Muscle layer of duodenum (tissue), 2 donors: ENCODE measurements at regions not wholly inside any gene's neighbourhood (a gene's known extent, or its start where the extent isn't known, plus 50 kb on each side); places are given as distances from the start of the nearest gene placed in this dataset.
"Not testable (repeated sequence)": the region's sequence is repeated elsewhere in the genome, so short reads cannot be mapped to it uniquely, and the experiment has no call there.

Experiments
- H3K27ac ChIP-seq: one replicate; pipeline ENCODE4 v1.7.0; 2013; ENCODE audit warnings: mild to moderate bottlenecking, low read length
- H3K27me3 ChIP-seq: one replicate; pipeline ENCODE4 v1.7.0; 2013; ENCODE audit warnings: low read depth, mild to moderate bottlenecking, control low read depth, low read length
- H3K36me3 ChIP-seq, 2 donors: one replicate each; pipeline ENCODE4 v1.7.0; 2013; ENCODE audit warnings: low read length in 2 of 2, control low read depth in 1 of 2, mild to moderate bottlenecking in 1 of 2; ENCODE audit not compliant: insufficient read depth in 2 of 2, control insufficient read depth in 1 of 2
- H3K4me1 ChIP-seq, 2 donors: one replicate each; pipeline ENCODE4 v1.7.0; 2013; ENCODE audit warnings: low read length in 2 of 2, mild to moderate bottlenecking in 2 of 2, control low read depth in 1 of 2, moderate library complexity in 1 of 2; ENCODE audit not compliant: insufficient read depth in 2 of 2, control insufficient read depth in 1 of 2
- H3K4me3 ChIP-seq, 2 donors: one replicate each; pipeline ENCODE4 v1.7.0; 2013; ENCODE audit warnings: low read length in 2 of 2, low read depth in 1 of 2, mild to moderate bottlenecking in 1 of 2
- H3K9me3 ChIP-seq, 2 donors: one replicate each; pipeline ENCODE4 v1.7.0; 2013; ENCODE audit warnings: low read length in 2 of 2, control low read depth in 1 of 2, mild to moderate bottlenecking in 1 of 2; ENCODE audit not compliant: control insufficient read depth in 1 of 2
- donor health status: healthy.

DNA sequence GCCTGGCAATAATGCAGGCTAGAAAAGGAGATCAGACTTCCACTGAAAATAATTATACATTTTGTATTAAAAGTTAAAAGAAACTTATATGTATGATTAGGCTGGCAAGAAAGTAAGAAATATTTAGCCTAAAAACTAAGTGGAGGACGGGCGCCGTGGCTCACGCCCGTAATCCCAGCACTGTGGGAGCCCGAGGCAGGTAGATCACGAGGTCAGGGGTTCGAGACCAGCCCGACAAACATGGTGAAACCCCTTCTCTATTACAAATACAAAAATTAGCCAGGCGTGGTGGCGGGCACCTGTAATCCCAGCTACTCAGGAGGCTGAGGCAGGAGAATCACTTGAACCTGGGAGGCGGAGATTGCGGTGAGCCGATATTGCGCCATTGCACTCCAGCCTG, 707.0 kb downstream of the C6orf118 start:
- not testable (repeated sequence) for H3K4me3 ChIP-seq, H3K4me1 ChIP-seq, H3K9me3 ChIP-seq, H3K36me3 ChIP-seq, H3K27me3 ChIP-seq, H3K27ac ChIP-seq

GRCh38 chr6:164581563-164581962, 727.8 kb downstream of the C6orf118 start:
- Histone ChIP-seq H3K9me3 (peaks cover 0 to 7% of the 10 kb centered on the region in 2 donors), H3K36me3 (no peaks in the 10 kb centered on the region)

DNA sequence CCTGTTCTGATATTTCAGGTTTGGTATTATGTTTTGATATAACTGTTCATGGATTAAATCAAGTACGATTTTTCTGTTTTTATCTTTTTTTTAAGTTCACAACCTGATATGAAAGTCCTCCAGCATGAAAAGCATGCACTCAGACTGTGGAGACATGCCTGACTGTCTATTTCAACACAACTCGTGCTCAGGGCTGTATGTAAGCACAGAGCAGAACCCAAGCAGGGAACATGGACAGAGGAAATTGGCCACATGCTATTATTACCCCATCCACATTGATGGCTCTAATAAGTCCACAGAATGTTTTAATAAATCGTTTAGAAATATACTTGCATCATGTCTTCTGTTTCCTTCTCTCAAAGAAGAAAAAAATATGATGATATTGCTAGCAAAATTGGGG, 730.4 kb downstream of the C6orf118 start:
- H3K36me3 ChIP-seq: no peaks in the 10 kb centered on the region
- H3K27me3 ChIP-seq: no peaks in the 10 kb centered on the region
- no peak overlapping the region for H3K4me3 ChIP-seq
- H3K9me3 ChIP-seq: peaks cover 0 to 7% of the 10 kb centered on the region in 2 donors
- H3K27ac ChIP-seq: no peak overlapping the region
- no peaks in the 10 kb centered on the region for H3K4me1 ChIP-seq

More at GRCh38 chr6:164581563-164581962, 727.8 kb downstream of the C6orf118 start:
- Histone ChIP-seq H3K4me3 (no peak overlapping the region), H3K27ac (no peak overlapping the region), H3K27me3 (no peaks in the 10 kb centered on the region), H3K4me1 (no peaks in the 10 kb centered on the region)

- H3K4me1 ChIP-seq: no peaks in the 10 kb centered on the region
- no peaks in the 10 kb centered on the region for H3K27me3 ChIP-seq
- no peaks in the 10 kb centered on the region for H3K36me3 ChIP-seq
- H3K27ac ChIP-seq: no peak overlapping the region
- H3K9me3 ChIP-seq: peaks cover 0 to 7% of the 10 kb centered on the region in 2 donors
- H3K4me3 ChIP-seq: no peak overlapping the region
Observed at GRCh38 chr6:164578616-164579015, 730.8 kb downstream of the C6orf118 start.

DNA sequence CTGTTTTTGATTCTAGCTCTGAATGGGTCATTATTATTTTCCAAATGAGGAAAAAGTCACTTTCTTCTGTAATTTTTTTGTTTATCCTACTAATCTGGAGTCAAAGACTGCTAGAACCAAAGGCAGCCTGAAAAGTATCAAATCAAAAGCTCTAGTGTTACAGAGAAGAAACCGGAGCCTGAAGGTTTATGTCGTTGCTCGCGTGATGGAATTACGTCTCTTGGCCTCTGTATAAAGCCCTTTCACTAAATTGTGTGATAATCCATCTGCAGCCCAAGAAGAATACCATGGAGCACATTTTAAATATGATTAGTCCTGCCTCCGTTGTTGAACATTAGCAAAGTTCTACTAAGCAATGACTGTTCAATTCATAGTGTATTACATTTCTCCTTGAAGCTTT, 738.6 kb downstream of the C6orf118 start:
- Histone ChIP-seq H3K9me3 (no peaks in the 10 kb centered on the region), H3K27ac (no peak overlapping the region), H3K36me3 (no peaks in the 10 kb centered on the region), H3K4me3 (no peak overlapping the region), H3K4me1 (no peaks in the 10 kb centered on the region), H3K27me3 (no peaks in the 10 kb centered on the region)

DNA sequence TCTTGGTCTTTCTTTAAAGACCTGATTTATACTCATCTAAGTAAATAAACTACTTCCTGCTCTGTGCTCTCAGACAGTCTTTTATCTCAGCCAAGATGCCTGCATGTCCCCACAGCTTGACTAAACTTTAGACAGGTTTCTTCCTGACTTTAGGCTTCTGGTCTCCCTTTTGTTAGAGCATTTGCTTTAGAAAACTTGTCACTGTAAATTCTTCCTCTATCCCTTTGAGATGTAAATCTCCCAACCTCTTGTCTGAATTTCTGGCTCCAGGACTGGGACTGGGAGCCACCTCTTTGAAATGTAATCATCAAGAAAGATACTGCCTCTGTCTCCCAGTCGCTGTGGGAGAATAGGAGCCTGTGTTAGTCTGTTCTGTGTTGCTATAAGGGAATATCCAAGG, 739.9 kb downstream of the C6orf118 start:
- no peak overlapping the region for H3K27ac ChIP-seq
- no peaks in the 10 kb centered on the region for H3K36me3 ChIP-seq
- H3K9me3 ChIP-seq: no peaks in the 10 kb centered on the region
- no peaks in the 10 kb centered on the region for H3K4me1 ChIP-seq
- no peaks in the 10 kb centered on the region for H3K27me3 ChIP-seq
- no peak overlapping the region for H3K4me3 ChIP-seq

DNA sequence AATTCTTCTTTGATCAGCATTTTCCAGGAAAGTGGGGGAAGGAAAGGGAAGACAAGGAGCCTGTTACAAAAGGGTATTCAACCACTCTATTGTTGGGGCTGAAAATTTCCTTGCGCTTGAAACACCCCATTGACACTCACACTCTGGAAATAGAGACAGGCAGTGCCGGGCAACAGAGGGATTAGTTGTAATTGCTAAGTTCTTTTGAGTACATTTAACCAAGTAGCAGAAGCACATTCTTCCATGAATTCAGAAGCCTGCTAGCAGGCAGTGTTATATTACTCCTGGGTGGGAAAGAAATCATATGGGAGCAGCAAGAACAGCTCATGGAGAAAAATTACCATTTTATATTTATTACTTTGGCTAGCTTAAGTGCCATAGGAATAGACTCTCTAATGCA, 745.5 kb downstream of the C6orf118 start:
- Histone ChIP-seq H3K9me3 (peaks cover 0 to 6% of the 10 kb centered on the region in 2 donors), H3K4me1 (no peaks in the 10 kb centered on the region), H3K4me3 (no peak overlapping the region), H3K27me3 (no peaks in the 10 kb centered on the region), H3K36me3 (no peaks in the 10 kb centered on the region), H3K27ac (no peak overlapping the region)

DNA sequence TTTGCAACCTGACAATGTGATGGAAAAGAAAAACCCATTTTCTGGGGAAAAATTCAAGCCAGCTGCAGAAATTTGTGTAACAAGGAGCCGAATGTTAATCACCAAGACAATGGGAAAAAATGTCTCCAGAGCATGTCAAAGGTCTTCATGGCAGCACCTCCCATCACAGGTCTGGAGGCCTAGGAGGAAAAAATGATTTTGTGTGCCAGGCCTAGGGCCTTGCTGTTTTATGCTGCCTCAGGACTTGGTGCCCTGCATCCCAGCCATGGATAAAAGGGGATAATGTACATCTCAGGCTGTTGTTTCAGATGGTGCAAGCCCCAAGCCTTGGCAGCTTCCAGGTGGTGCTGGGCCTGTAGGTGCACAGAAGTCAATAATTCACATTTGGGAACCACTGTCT, 747.7 kb downstream of the C6orf118 start:
- Histone ChIP-seq H3K27me3 (no peaks in the 10 kb centered on the region), H3K27ac (no peak overlapping the region), H3K4me3 (no peak overlapping the region), H3K4me1 (no peaks in the 10 kb centered on the region), H3K36me3 (no peaks in the 10 kb centered on the region), H3K9me3 (peaks cover 0 to 6% of the 10 kb centered on the region in 2 donors)

- Histone ChIP-seq H3K4me1 (no peaks in the 10 kb centered on the region), H3K36me3 (no peaks in the 10 kb centered on the region), H3K27ac (no peak overlapping the region)
Observed at GRCh38 chr6:164554700-164555476, 754.5 kb downstream of the C6orf118 start.

GRCh38 chr6:164554226-164554625, 755.2 kb downstream of the C6orf118 start:
- no peaks in the 10 kb centered on the region for H3K27me3 ChIP-seq
- H3K4me3 ChIP-seq: no peak overlapping the region
- H3K36me3 ChIP-seq: no peaks in the 10 kb centered on the region
- no peaks in the 10 kb centered on the region for H3K4me1 ChIP-seq
- peaks cover 0 to 2% of the 10 kb centered on the region in 2 donors for H3K9me3 ChIP-seq
- H3K27ac ChIP-seq: no peak overlapping the region

More at GRCh38 chr6:164554700-164555476, 754.5 kb downstream of the C6orf118 start:
- Histone ChIP-seq H3K4me3 (no peak overlapping the region), H3K9me3 (no peaks in the 10 kb centered on the region), H3K27me3 (no peaks in the 10 kb centered on the region)

- no peak overlapping the region for H3K27ac ChIP-seq
- H3K9me3 ChIP-seq: peaks cover 0 to 2% of the 10 kb centered on the region in 2 donors
- H3K4me3 ChIP-seq: no peak overlapping the region
- no peaks in the 10 kb centered on the region for H3K4me1 ChIP-seq
- no peaks in the 10 kb centered on the region for H3K36me3 ChIP-seq
- no peaks in the 10 kb centered on the region for H3K27me3 ChIP-seq
Observed at GRCh38 chr6:164551706-164552105, 757.7 kb downstream of the C6orf118 start.

- Histone ChIP-seq H3K36me3 (no peaks in the 10 kb centered on the region), H3K27me3 (no peaks in the 10 kb centered on the region), H3K4me3 (no peak overlapping the region), H3K27ac (no peak overlapping the region), H3K9me3 (peaks cover 0 to 2% of the 10 kb centered on the region in 2 donors), H3K4me1 (no peaks in the 10 kb centered on the region)
Observed at GRCh38 chr6:164547076-164547475, 762.3 kb downstream of the C6orf118 start.
